ENCODE measurements at regions not wholly inside any gene's neighbourhood (a gene's known extent, or its start where the extent isn't known, plus 50 kb on each side); places are given as distances from the start of the nearest gene placed in this dataset.

- TF ChIP-seq ZFX (IDR thresholded peaks at IDR 0.05) (no peak), CTCF (conservative IDR thresholded peaks at IDR 0.05) (peak; percentile 67)
- no peak overlapping the region for H3K27ac ChIP-seq
Observed at GRCh38 chr2:150548527-150548926, 61.1 kb upstream of the RND3 start.

GRCh38 chr2:150545916-150546315 is 58.4 kb upstream of the RND3 start:
- TF ChIP-seq ZFX (IDR thresholded peaks at IDR 0.05) (no peak), CTCF (conservative IDR thresholded peaks at IDR 0.05) (no peak)

GRCh38 chr2:150544731-150545130 is 57.3 kb upstream of the RND3 start:
- TF ChIP-seq CTCF (conservative IDR thresholded peaks at IDR 0.05) (no peak), ZFX (IDR thresholded peaks at IDR 0.05) (no peak)
- H3K27ac ChIP-seq = no peak overlapping the region

More at GRCh38 chr2:150545916-150546315, 58.4 kb upstream of the RND3 start:
- H3K27ac ChIP-seq = no peak overlapping the region

GRCh38 chr2:150542692-150543091 is 55.2 kb upstream of the RND3 start:
- TF ChIP-seq ZFX (IDR thresholded peaks at IDR 0.05) (no peak), CTCF (conservative IDR thresholded peaks at IDR 0.05) (no peak)
- H3K27ac ChIP-seq = no peak overlapping the region

- TF ChIP-seq ZFX (IDR thresholded peaks at IDR 0.05) (no peak), CTCF (conservative IDR thresholded peaks at IDR 0.05) (no peak)
- H3K27ac ChIP-seq = no peak overlapping the region
Observed at GRCh38 chr2:150542172-150542571, 54.7 kb upstream of the RND3 start.

- no peak overlapping the region for H3K27ac ChIP-seq
- no peak for TF ChIP-seq ZFX (IDR thresholded peaks at IDR 0.05)
- no peak for TF ChIP-seq CTCF (conservative IDR thresholded peaks at IDR 0.05)
Observed at GRCh38 chr2:150538651-150539201, 51.3 kb upstream of the RND3 start.
